ENCODE measurements at regions not wholly inside any gene's neighbourhood (a gene's known extent, or its start where the extent isn't known, plus 50 kb on each side); places are given as distances from the start of the nearest gene placed in this dataset.

DNA sequence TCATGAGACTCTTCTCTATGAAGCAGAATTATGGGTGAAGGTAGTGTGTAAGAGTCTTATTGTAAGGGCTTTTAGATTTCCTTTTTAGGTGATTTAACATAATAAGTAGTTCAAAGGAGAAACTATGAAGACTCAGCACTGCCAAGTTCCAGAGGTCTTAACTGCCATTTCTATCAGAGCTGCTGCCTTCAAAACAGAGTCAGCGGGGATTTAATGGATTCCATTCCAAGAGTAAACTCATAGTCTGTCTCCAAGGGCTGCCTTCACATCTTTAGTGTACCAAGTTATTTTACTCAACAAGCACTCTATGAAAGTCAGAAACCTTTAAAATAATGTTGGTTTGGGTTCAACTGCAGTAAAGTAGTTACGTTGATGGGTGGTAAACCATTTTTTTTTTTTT lies 289.6 kb upstream of the HTR2A start:
- no peak overlapping the region for H3K27ac Mint-ChIP-seq
- H4K20me1 ChIP-seq (ENCODE audit: insufficient read depth, low read length), result no peaks in the 10 kb centered on the region
- WGBS (ENCODE audit: insufficient coverage), result no CpG with 5 or more reads among the region's 2 CpGs
- no peak for DNase-seq
- no peaks in the 10 kb centered on the region for H3K27me3 ChIP-seq (ENCODE audit: control insufficient read depth in 2 of 2, insufficient read depth in 2 of 2, low read length in 2 of 2)
- H3K36me3 Mint-ChIP-seq, result no peaks in the 10 kb centered on the region
- no peaks in the 10 kb centered on the region for H3K4me1 ChIP-seq (ENCODE audit: control insufficient read depth in 1 of 2, insufficient read depth in 2 of 2, low read length in 2 of 2)
- no peak overlapping the region for H3K9ac ChIP-seq (ENCODE audit: insufficient read depth, low read length, poor library complexity, severe bottlenecking)
- H3K9me3 Mint-ChIP-seq, result peaks cover 0 to 7% (median 0%) of the 10 kb centered on the region in 7 donors
- intact Hi-C loops (cut with micrococcal nuclease), result no loop called here
- TF ChIP-seq CTCF (IDR thresholded peaks at IDR 0.05), result no peak
- H2AFZ ChIP-seq (ENCODE audit: insufficient read depth, low read depth, low read length, poor library complexity, severe bottlenecking), result no peak overlapping the region
- H3K79me2 ChIP-seq (ENCODE audit: insufficient read depth, low read length), result no peaks in the 10 kb centered on the region
- no peaks in the 10 kb centered on the region for H3K36me3 ChIP-seq (replicated peaks in 1 of 2; ENCODE audit: control insufficient read depth in 1 of 2, insufficient read depth in 2 of 2, low read length in 2 of 2)
- no peak overlapping the region for H3K4me3 ChIP-seq (replicated peaks in 1 of 3; ENCODE audit: low read depth in 2 of 3, low read length in 3 of 3)
- H3K27me3 Mint-ChIP-seq (ENCODE audit: low read depth in 3 of 3), result peaks cover 0 to 5% (median 2%) of the 10 kb centered on the region in 3 donors
- no peaks in the 10 kb centered on the region for H3K9me3 ChIP-seq (replicated peaks in 1 of 2; ENCODE audit: control insufficient read depth in 1 of 2, insufficient read depth in 1 of 2, low read length in 2 of 2)
- H3K4me1 Mint-ChIP-seq, result peaks cover 11% of the 10 kb centered on the region
- H3K4me3 Mint-ChIP-seq, result no peak overlapping the region
- H3K4me2 ChIP-seq (replicated peaks; ENCODE audit: extremely low read depth, low read length, poor library complexity, severe bottlenecking), result no peak overlapping the region
- no peak overlapping the region for H3K27ac ChIP-seq (ENCODE audit: low read depth in 1 of 2, low read length in 2 of 2)

DNA sequence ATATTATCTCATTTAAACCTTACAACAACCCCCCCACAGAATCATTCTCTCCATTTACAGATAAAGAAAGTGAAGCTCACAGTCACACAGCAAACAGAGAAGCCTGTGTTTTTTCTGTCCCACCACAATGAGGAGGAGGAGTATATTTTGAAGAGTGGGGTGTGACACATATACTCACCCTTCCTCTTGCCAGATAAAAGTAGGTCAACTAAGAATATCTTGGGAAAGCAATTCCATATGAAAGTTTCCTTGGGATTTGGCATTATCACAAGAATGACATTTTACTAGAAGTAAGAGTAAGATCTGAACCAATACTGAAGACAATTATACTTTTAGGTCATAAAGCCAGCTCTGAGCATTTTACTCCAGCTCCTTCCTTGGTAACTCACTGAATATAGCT lies 287.5 kb upstream of the HTR2A start:
- no peak overlapping the region for H3K9ac ChIP-seq (ENCODE audit: insufficient read depth, low read length, poor library complexity, severe bottlenecking)
- no peaks in the 10 kb centered on the region for H4K20me1 ChIP-seq (ENCODE audit: insufficient read depth, low read length)
- peaks cover 7% of the 10 kb centered on the region for H3K4me1 Mint-ChIP-seq
- H3K36me3 Mint-ChIP-seq, result no peaks in the 10 kb centered on the region
- no peaks in the 10 kb centered on the region for H3K36me3 ChIP-seq (replicated peaks in 1 of 2; ENCODE audit: control insufficient read depth in 1 of 2, insufficient read depth in 2 of 2, low read length in 2 of 2)
- no peaks in the 10 kb centered on the region for H3K79me2 ChIP-seq (ENCODE audit: insufficient read depth, low read length)
- H3K27me3 ChIP-seq (ENCODE audit: control insufficient read depth in 2 of 2, insufficient read depth in 2 of 2, low read length in 2 of 2), result no peaks in the 10 kb centered on the region
- no peak overlapping the region for H3K4me2 ChIP-seq (replicated peaks; ENCODE audit: extremely low read depth, low read length, poor library complexity, severe bottlenecking)
- no peak overlapping the region for H2AFZ ChIP-seq (ENCODE audit: insufficient read depth, low read depth, low read length, poor library complexity, severe bottlenecking)
- no peaks in the 10 kb centered on the region for H3K9me3 ChIP-seq (replicated peaks in 1 of 2; ENCODE audit: control insufficient read depth in 1 of 2, insufficient read depth in 1 of 2, low read length in 2 of 2)
- no peak overlapping the region for H3K27ac ChIP-seq (ENCODE audit: low read depth in 1 of 2, low read length in 2 of 2)
- peaks cover 0 to 4% (median 0%) of the 10 kb centered on the region in 7 donors for H3K9me3 Mint-ChIP-seq
- H3K4me3 Mint-ChIP-seq, result no peak overlapping the region
- H3K27ac Mint-ChIP-seq, result no peak overlapping the region
- TF ChIP-seq CTCF (IDR thresholded peaks at IDR 0.05), result no peak
- no peak for DNase-seq
- H3K4me1 ChIP-seq (ENCODE audit: control insufficient read depth in 1 of 2, insufficient read depth in 2 of 2, low read length in 2 of 2), result no peaks in the 10 kb centered on the region
- intact Hi-C loops (cut with micrococcal nuclease), result no loop called here
- peaks cover 0 to 2% (median 0%) of the 10 kb centered on the region in 3 donors for H3K27me3 Mint-ChIP-seq (ENCODE audit: low read depth in 3 of 3)
- no peak overlapping the region for H3K4me3 ChIP-seq (replicated peaks in 1 of 3; ENCODE audit: low read depth in 2 of 3, low read length in 3 of 3)
